WTC11 (cell line): ENCODE measurements at regions not wholly inside any gene's neighbourhood (a gene's known extent, or its start where the extent isn't known, plus 50 kb on each side); places are given as distances from the start of the nearest gene placed in this dataset.

Experiments
- ATAC-seq: fragments of 200-7000 bp; cut with Tn5 transposase; 2 replicates; pipeline ENCODE4 v1.10.0; 2021; ENCODE audit warnings: mild to moderate bottlenecking, moderate library complexity
- CTCF ChIA-PET: fragments of 300-600 bp; sonication (Branson Sonifier 250); formaldehyde crosslinking; loops from one replicate; lab custom pipeline; 2021; ENCODE audit warnings: antibody characterized with exemption; lab: Charles Lee
- POLR2A ChIA-PET: fragments of 350-600 bp; sonication (Branson Sonifier 250); formaldehyde crosslinking; loops from one replicate; lab custom pipeline; 2021; ENCODE audit warnings: antibody characterized with exemption; lab: Charles Lee
- DNase-seq: peaks from one replicate; pipeline ENCODE4 v3.0.0; 2021; ENCODE audit warnings: low spot score
- H3K27ac Mint-ChIP-seq: 2 replicates; pipeline ENCODE4 v1.8.0; 2021; ENCODE audit warnings: mixed read lengths
- H3K27me3 Mint-ChIP-seq: 2 replicates; pipeline ENCODE4 v1.8.0; 2021; ENCODE audit warnings: low read depth, mild to moderate bottlenecking, moderate library complexity, mixed read lengths
- H3K36me3 Mint-ChIP-seq: 2 replicates; pipeline ENCODE4 v1.8.0; 2021; ENCODE audit warnings: mixed read lengths
- H3K4me1 Mint-ChIP-seq: 2 replicates; pipeline ENCODE4 v1.8.0; 2022; ENCODE audit warnings: mixed read lengths
- H3K4me3 Mint-ChIP-seq: 2 replicates; pipeline ENCODE4 v1.8.0; 2021; ENCODE audit warnings: mild to moderate bottlenecking, moderate library complexity, mixed read lengths
- H3K9me3 Mint-ChIP-seq: 2 replicates; pipeline ENCODE4 v1.8.0; 2021; ENCODE audit warnings: mixed read lengths
- AR ChIP-seq: fragments of 250-450 bp; sonication (Bioruptor Pico); IDR thresholded peaks from 2 replicates; pipeline ENCODE4 v1.9.0; 2021; ENCODE audit warnings: mild to moderate bottlenecking
- ARID4B ChIP-seq: sonication (generic); formaldehyde crosslinking; IDR thresholded peaks from 2 replicates; pipeline ENCODE4 v1.8.0; 2023; ENCODE audit warnings: missing genetic modification reagents, mild to moderate bottlenecking, borderline replicate concordance
- CREM ChIP-seq: sonication (generic); formaldehyde crosslinking; IDR thresholded peaks from 2 replicates; pipeline ENCODE4 v1.8.1; 2022; ENCODE audit warnings: mild to moderate bottlenecking, missing genetic modification reagents, moderate library complexity
- CTCF ChIP-seq: fragments of 200-600 bp; IDR thresholded peaks from 2 replicates; pipeline ENCODE4 v1.8.0; 2022; ENCODE audit warnings: antibody characterized with exemption
- E2F5 ChIP-seq: sonication (generic); formaldehyde crosslinking; IDR thresholded peaks from 2 replicates; pipeline ENCODE4 v1.8.1; 2022; ENCODE audit warnings: mild to moderate bottlenecking, moderate library complexity, missing genetic modification reagents
- GABPB1 ChIP-seq: sonication (generic); formaldehyde crosslinking; IDR thresholded peaks from 2 replicates; pipeline ENCODE4 v1.8.1; 2023; ENCODE audit warnings: mild to moderate bottlenecking, missing genetic modification reagents
- MYBL2 ChIP-seq: sonication (generic); formaldehyde crosslinking; IDR thresholded peaks from 2 replicates; pipeline ENCODE4 v1.8.1; 2023; ENCODE audit warnings: mild to moderate bottlenecking, moderate library complexity, missing genetic modification reagents
- OVOL2 ChIP-seq: fragments of 250-450 bp; sonication (Bioruptor Pico); IDR thresholded peaks from 2 replicates; pipeline ENCODE4 v1.9.0; 2021; ENCODE audit warnings: mild to moderate bottlenecking, borderline replicate concordance
- PRRX2 ChIP-seq: fragments of 250-450 bp; sonication (Bioruptor Pico); IDR thresholded peaks from 2 replicates; pipeline ENCODE4 v1.8.0; 2021; ENCODE audit warnings: mild to moderate bottlenecking
- SOX15 ChIP-seq: fragments of 250-450 bp; sonication (Bioruptor Pico); IDR thresholded peaks from 2 replicates; pipeline ENCODE4 v1.9.0; 2021; ENCODE audit warnings: mild to moderate bottlenecking
- USF2 ChIP-seq: sonication (generic); formaldehyde crosslinking; IDR thresholded peaks from 2 replicates; pipeline ENCODE4 v1.8.1; 2023; ENCODE audit warnings: mild to moderate bottlenecking, missing genetic modification reagents, moderate library complexity
- ZMAT4 ChIP-seq: fragments of 250-450 bp; sonication (Bioruptor Pico); IDR thresholded peaks from 2 replicates; pipeline ENCODE4 v1.9.0; 2021; ENCODE audit warnings: mild to moderate bottlenecking
- ZNF121 ChIP-seq: sonication (generic); formaldehyde crosslinking; IDR thresholded peaks from 2 replicates; pipeline ENCODE4 v1.8.0; 2023; ENCODE audit warnings: missing genetic modification reagents
- ZNF219 ChIP-seq: sonication (generic); formaldehyde crosslinking; IDR thresholded peaks from 2 replicates; pipeline ENCODE4 v1.8.0; 2023; ENCODE audit warnings: missing genetic modification reagents, mild to moderate bottlenecking, borderline replicate concordance
- ZNF232 ChIP-seq: sonication (generic); formaldehyde crosslinking; IDR thresholded peaks from 2 replicates; pipeline ENCODE4 v1.8.0; 2022; ENCODE audit warnings: mild to moderate bottlenecking, missing genetic modification reagents
- ZNF281 ChIP-seq: sonication (generic); formaldehyde crosslinking; IDR thresholded peaks from 2 replicates; pipeline ENCODE4 v1.8.0; 2023; ENCODE audit warnings: mild to moderate bottlenecking, missing genetic modification reagents
- ZNF396 ChIP-seq: fragments of 250-450 bp; sonication (Bioruptor Pico); IDR thresholded peaks from 2 replicates; pipeline ENCODE4 v1.8.0; 2021; ENCODE audit warnings: mild to moderate bottlenecking, moderate library complexity, borderline replicate concordance
- ZSCAN18 ChIP-seq: fragments of 250-450 bp; sonication (Bioruptor Pico); IDR thresholded peaks from 2 replicates; pipeline ENCODE4 v2.1.2; 2022; ENCODE audit warnings: mild to moderate bottlenecking, moderate library complexity

GRCh38 chr12:88638966-88639760, 58.9 kb upstream of the KITLG start:
- DNase-seq (no peak), ATAC-seq (no peak)
- Mint-ChIP-seq H3K4me1 (peaks cover 11% of the 10 kb centered on the region), H3K36me3 (no peaks in the 10 kb centered on the region), H3K4me3 (no peak overlapping the region), H3K9me3 (no peaks in the 10 kb centered on the region), H3K27me3 (no peaks in the 10 kb centered on the region)
- POLR2A ChIA-PET = no interaction called here
- TF ChIP-seq ZNF121 (CRISPR knock-in tag) (no peak), CREM (CRISPR knock-in tag) (no peak), ZNF396 (CRISPR knock-in tag) (no peak), GABPB1 (CRISPR knock-in tag) (no peak), ZNF232 (CRISPR knock-in tag) (no peak), CTCF (no peak), PRRX2 (CRISPR knock-in tag) (no peak), ZSCAN18 (CRISPR knock-in tag) (no peak), SOX15 (CRISPR knock-in tag) (no peak), ARID4B (CRISPR knock-in tag) (no peak), USF2 (CRISPR knock-in tag) (no peak), AR (no peak), ZMAT4 (CRISPR knock-in tag) (no peak), ZNF219 (CRISPR knock-in tag) (no peak), E2F5 (CRISPR knock-in tag) (no peak), MYBL2 (CRISPR knock-in tag) (no peak), OVOL2 (CRISPR knock-in tag) (no peak), ZNF281 (CRISPR knock-in tag) (no peak)
- TF ChIP-seq, all 79 proteins: peak for 0
- H3K27ac Mint-ChIP-seq = peak overlapping the region; percentile 21; the same call in 1 of the 2 replicates
- CTCF ChIA-PET = interaction anchor here (1.3 to 1.6 kb wide), 2 partner anchors 59 to 306 kb away, joined by 3 to 4 read pairs; partner anchors contain the start of gene KITLG
